Fibroblast of skin of back (primary cell): ENCODE measurements at regions not wholly inside any gene's neighbourhood (a gene's known extent, or its start where the extent isn't known, plus 50 kb on each side); places are given as distances from the start of the nearest gene placed in this dataset.

Source experiments
- DNase-seq: peaks from one replicate; pipeline ENCODE4 v3.0.0-alpha.2; 2013

DNA sequence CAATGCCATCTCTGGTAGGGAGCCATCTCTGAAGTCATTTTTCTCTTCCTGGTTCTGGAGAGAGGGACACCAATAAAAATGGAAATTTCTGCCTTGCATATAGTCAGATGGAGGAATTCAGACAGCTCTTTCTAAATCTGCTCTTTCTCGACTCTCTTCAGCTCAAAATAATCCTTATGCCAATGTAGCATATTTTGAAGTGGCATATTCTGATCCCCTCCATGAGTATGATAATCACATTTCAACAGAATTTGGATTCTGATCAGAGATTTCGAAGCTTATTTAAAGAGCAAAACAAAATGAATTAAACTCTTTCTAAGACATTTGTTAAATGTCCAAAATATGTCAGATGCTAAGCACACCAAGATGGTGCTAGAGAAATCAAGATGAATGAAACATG is 267.1 kb upstream of the BTBD3 start:
- DNase-seq = no peak

DNA sequence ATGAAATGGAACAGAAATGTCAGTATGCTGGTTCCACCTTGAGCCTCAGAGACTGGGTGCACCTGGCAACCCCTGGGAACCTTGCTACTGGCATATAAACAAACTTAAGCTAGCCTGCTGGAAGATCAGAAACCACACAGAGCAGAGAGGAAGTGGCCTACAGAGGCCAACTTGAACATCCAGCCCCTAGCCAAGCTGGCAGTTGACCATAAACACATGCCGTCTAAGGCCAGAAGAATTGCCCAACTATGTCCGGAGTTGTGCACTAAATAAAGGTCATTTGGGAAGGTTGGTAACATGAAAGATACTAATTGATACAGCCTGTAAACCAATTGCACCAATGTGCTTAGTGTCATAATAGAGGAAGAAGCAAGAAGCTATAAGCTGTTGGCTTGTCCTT is 266.6 kb upstream of the BTBD3 start:
- no peak for DNase-seq

DNA sequence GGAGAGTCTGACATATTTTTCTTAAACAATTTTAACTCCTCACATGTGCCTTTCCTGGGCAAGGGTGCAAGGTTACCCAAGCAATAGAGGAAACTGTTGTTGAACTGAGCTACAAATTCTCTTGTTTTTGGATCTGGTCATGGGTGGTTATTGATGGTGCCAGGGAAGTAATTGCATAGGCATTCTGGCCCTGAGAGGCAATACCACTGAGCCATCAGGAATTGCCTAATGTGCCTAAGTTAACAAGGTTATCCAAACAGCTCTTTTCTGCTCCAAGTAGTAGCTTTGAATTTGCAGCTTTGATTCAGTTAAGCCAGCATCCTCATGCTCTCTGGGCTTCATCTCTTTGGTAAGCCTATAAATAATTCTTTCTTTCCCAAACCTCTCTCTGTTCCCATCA is 266.0 kb upstream of the BTBD3 start:
- no peak for DNase-seq

- DNase-seq = no peak
These were observed 265.6 kb upstream of the BTBD3 start for GRCh38 chr20:11652128-11652527.

DNA sequence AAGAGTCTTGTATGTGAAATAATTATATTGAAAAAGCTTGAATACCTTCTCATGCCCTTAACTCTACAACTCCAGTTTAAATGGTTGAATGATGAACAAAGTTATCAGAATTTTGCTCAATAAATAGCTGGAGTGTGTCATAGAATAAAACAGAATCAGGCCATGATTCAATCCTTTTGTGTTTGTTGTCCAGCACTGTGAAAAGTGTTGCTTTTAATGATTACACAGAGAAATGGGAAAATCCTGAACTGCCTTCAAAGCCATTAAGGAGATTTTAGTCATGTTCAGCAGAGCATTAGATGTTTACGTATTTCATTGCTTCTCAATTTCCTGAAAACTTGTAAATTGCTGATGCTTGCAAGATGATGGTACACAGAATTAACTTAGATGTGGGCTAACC is 262.9 kb upstream of the BTBD3 start:
- DNase-seq = no peak

GRCh38 chr20:11660673-11661072 is 257.0 kb upstream of the BTBD3 start:
- DNase-seq = no peak

GRCh38 chr20:11671015-11671511 is 246.6 kb upstream of the BTBD3 start:
- DNase-seq = no peak

GRCh38 chr20:11672959-11673358 is 244.7 kb upstream of the BTBD3 start:
- DNase-seq = no peak

GRCh38 chr20:11675920-11676629 is 241.6 kb upstream of the BTBD3 start:
- no peak for DNase-seq

GRCh38 chr20:11676630-11677287 is 240.9 kb upstream of the BTBD3 start:
- peak; percentile 46 for DNase-seq

- DNase-seq = no peak
These were observed 240.3 kb upstream of the BTBD3 start for GRCh38 chr20:11677428-11677827.

GRCh38 chr20:11677836-11678235 is 239.9 kb upstream of the BTBD3 start:
- DNase-seq = no peak

DNA sequence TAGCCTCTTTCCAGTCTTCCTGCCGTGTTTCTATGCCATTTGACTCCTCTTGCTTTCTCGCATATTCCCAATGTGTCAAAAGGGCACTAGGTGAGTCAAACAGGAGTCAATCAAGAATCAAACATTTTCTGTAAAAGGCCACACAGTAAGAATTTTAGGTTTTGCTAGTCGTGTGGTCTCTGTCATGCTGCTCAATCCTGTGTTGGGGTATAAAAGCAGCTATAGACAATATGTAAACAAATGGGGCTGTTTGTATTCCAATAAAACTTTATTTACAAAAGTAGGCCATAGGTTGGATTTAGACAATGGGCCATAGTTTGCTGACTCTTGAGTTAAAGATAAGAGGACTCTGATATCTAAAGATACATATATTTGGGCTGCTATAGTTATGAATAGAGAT is 235.4 kb upstream of the BTBD3 start:
- no peak for DNase-seq

GRCh38 chr20:11686195-11686594 is 231.5 kb upstream of the BTBD3 start:
- DNase-seq = no peak

DNA sequence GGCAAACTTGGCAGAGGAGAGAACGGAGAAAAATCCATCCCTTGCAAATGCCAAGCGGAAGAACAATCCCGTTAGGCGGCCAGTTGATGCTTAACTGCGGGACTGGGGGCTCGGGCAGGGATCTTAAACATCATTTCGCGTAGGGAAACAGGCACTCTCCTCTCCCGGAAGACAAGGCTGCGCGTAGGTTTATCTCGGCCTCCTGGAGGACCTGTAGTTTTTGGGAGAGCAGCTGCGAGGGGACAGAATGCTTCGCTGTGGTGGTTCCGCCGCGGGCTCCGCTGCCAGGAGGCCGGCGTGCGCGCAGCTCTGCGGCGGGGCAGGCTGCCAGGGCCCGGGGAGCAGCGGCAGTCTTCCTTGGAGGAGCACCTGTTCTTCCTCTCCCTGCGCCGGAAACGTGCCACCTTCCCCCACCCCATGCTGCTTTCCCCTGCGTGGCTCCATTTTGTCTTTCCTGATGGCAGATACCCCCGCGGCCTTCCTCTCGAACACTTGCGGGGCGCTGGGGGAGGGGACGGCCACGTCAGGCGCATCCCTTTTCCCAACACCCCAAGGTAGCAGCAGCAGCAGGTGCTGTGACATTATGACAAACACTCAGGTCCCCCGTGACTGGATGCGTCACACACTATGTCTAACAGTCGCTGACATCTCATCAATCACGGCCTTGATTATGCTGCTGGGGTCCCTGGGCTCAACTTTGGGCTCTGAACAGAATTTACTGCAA is 230.7 kb upstream of the BTBD3 start:
- peak; percentile 15 for DNase-seq

DNA sequence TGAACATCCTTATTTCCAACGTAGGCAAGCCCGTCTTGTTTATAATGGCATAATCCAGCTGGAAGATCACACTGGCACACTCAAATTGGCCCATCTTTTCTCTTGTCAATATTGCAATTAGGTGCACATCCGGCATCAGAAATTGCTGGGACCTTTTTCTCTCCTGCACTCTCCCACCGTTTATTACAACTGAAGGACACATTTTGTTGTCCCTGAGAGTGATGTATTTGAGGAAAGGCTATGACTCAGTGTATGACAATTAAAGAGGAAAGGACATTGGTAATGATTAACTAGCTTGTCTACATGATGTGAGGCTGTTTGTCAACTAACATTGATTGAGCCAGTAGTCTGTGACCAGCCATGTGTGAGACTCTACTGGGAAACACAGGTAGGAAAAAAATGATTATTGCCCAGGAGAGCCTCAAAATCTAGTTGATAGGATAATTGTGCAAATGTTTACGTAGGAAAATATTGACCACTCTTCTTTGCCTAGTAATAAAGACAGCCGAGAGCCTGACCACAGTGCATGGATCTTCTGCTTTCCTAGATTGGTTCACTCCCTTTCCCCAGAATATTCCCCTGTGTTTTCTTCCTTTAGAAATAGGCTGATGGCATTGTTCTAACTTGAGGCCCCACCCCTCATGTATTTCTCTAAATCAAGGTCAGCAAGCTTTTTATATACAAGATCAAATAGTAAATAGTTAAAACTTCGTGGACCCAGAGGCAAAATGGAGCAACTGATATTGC is 230.0 kb upstream of the BTBD3 start:
- DNase-seq = no peak

GRCh38 chr20:11689262-11689661 is 228.4 kb upstream of the BTBD3 start:
- DNase-seq = no peak

DNA sequence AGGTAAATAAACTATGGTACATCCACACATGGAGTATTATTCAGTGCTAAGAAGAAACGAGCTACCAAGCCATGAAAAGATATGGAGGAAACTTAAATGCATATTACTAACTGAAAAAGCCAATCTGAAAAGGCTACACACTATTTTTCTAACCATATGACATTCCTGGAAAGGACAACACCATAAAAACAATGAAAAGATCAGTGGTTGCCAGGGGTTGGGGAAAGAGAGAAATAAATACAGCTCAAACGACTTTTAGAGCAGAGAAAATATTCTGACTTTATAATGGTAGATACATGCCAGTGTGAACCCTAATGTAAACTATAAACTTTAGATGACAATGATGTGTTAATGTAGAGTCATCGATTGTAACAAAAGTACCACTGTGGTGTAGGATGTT is 225.9 kb upstream of the BTBD3 start:
- no peak for DNase-seq

DNA sequence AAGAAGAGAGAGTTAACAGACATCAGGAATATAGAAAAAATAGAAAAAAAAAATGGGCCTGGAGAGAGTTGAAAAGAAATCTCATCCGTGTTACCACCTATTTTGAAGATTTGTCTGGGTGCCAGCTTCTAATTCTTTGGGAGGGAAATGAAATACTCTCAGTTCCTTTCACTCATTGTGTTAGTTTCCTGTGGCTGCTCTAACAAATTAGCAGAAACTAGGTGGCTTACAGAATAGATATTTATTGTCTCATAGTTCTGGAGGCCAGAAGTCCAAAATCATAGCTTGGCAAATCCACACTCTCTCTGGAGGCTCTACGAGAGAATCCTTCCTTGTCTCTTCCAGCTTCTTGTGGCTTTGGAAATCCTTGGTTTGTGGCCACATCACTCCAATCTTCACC is 225.1 kb upstream of the BTBD3 start:
- DNase-seq = no peak

DNA sequence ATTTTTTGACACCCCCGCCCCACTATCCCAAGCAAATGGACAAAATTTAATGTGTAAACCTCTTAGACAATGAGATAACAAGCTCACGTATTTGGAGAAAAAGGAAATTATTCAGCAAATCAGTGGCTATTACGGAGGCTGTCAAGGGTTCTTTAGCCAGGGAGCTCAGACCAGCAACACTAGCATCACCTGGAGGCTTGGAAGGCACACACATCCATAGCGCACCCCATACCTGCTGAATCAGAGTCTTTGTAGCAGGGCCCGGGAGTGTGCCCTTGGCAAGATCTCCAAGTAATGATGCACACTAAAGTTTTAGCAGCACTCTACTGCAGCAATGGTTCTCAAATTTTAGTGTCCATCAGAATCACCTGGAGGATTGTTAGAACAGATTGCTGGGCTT is 223.2 kb upstream of the BTBD3 start:
- DNase-seq = no peak

DNA sequence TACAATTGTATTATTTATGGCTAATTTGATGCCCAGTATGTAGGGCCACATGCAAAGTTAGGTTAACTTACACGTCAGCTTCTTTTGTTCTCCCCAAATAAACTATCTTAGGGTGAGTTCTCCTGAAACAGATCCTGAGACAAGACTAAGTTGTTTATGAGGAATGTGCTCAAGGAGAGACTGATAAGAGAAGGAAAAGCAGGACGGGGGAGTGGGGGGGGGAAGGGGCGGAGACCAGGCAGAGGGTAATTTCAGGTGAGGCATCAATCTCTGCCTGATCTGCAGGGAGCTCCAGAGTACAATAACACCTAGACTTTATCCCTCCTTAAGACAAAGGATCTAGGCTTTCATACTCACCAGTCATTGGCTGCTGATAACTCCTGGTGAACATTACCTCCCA is 220.6 kb upstream of the BTBD3 start:
- DNase-seq = no peak

- DNase-seq = no peak
These were observed 220.0 kb upstream of the BTBD3 start for GRCh38 chr20:11697646-11698045.

DNA sequence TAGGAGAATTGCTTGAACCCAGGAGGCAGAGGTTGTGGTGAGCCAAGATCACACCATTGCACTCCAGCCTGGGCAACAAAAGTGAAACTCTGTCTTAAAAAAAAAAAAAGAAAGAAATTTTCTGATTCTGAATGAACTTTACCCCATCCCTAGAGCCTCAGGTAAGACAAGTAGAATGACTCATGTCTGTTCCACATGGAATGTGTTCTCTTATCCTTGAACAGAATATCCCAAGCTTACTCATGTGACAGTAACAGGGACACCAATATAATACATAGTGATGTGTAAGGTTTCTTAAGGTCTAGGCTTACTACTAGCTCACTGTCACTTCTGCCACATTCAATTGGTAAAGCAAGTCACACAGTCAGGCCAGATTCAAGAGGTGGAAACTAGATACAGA is 219.6 kb upstream of the BTBD3 start:
- no peak for DNase-seq
